H9 (cell line): ENCODE measurements at regions not wholly inside any gene's neighbourhood (a gene's known extent, or its start where the extent isn't known, plus 50 kb on each side); places are given as distances from the start of the nearest gene placed in this dataset.

Experiments
- DNase-seq: peaks from one replicate; pipeline ENCODE4 v3.0.0-alpha.2; 2017
- H2AFZ ChIP-seq: one replicate; pipeline ENCODE4 v1.6.1; 2013; ENCODE audit warnings: mild to moderate bottlenecking, low read length, control low read depth, moderate library complexity
- H2AK5ac ChIP-seq: 2 replicates; pipeline ENCODE4 v1.6.1; 2013; ENCODE audit warnings: low read length, control low read depth, mixed read lengths; ENCODE audit not compliant: insufficient read length
- H2BK120ac ChIP-seq: one replicate; pipeline ENCODE4 v1.6.1; 2013; ENCODE audit warnings: low read depth, mild to moderate bottlenecking, low read length, control low read depth, inconsistent platforms; ENCODE audit not compliant: poor library complexity, severe bottlenecking
- H2BK12ac ChIP-seq: 2 replicates; pipeline ENCODE4 v1.6.1; 2013; ENCODE audit warnings: low read length, control low read depth, mixed read lengths, low read depth; ENCODE audit not compliant: insufficient read length
- H2BK15ac ChIP-seq: 2 replicates; pipeline ENCODE4 v1.6.1; 2013; ENCODE audit warnings: low read depth, low read length, control low read depth
- H2BK20ac ChIP-seq: one replicate; pipeline ENCODE4 v1.6.1; 2013; ENCODE audit warnings: low read depth, mild to moderate bottlenecking, low read length, control low read depth, inconsistent platforms; ENCODE audit not compliant: poor library complexity, severe bottlenecking
- H2BK5ac ChIP-seq: 2 replicates; pipeline ENCODE4 v1.6.1; 2013; ENCODE audit warnings: low read length, control low read depth, mixed read lengths; ENCODE audit not compliant: insufficient read length
- H3K14ac ChIP-seq: 2 replicates; pipeline ENCODE4 v1.6.1; 2013; ENCODE audit warnings: low read length, control low read depth; ENCODE audit not compliant: insufficient read depth
- H3K18ac ChIP-seq: 2 replicates; pipeline ENCODE4 v1.6.1; 2013; ENCODE audit warnings: low read depth, mild to moderate bottlenecking, mixed read lengths, low read length, control low read depth; ENCODE audit not compliant: insufficient read length
- H3K23ac ChIP-seq: 2 replicates; pipeline ENCODE4 v1.6.1; 2013; ENCODE audit warnings: low read length, control low read depth, mixed read lengths, low read depth; ENCODE audit not compliant: insufficient read length
- H3K23me2 ChIP-seq: 2 replicates; pipeline ENCODE4 v1.6.1; 2013; ENCODE audit warnings: low read depth, mild to moderate bottlenecking, mixed read lengths, low read length, control low read depth; ENCODE audit not compliant: insufficient read length, poor library complexity, severe bottlenecking
- H3K27ac ChIP-seq: 2 replicates; pipeline ENCODE4 v1.5.1; 2013; ENCODE audit warnings: low read length, control low read depth, mixed read lengths, low read depth; ENCODE audit not compliant: insufficient read length
- H3K27me3 ChIP-seq: 2 replicates; pipeline ENCODE4 v1.6.1; 2013; ENCODE audit warnings: low read length, control low read depth, inconsistent platforms; ENCODE audit not compliant: insufficient read depth
- H3K4ac ChIP-seq: 2 replicates; pipeline ENCODE4 v1.6.1; 2013; ENCODE audit warnings: low read depth, mild to moderate bottlenecking, control low read depth, inconsistent platforms, low read length, moderate library complexity
- H3K4me1 ChIP-seq: 2 replicates; pipeline ENCODE4 v1.6.1; 2013; ENCODE audit warnings: low read length, control low read depth, inconsistent platforms; ENCODE audit not compliant: insufficient read depth
- H3K4me2 ChIP-seq: 2 replicates; pipeline ENCODE4 v1.6.1; 2013; ENCODE audit warnings: low read length, control low read depth, mixed read lengths; ENCODE audit not compliant: insufficient read length, insufficient read depth
- H3K56ac ChIP-seq: 2 replicates; pipeline ENCODE4 v1.6.1; 2013; ENCODE audit warnings: low read depth, mild to moderate bottlenecking, mixed read lengths, low read length, control low read depth; ENCODE audit not compliant: insufficient read length
- H3K79me1 ChIP-seq: 2 replicates; pipeline ENCODE4 v1.6.1; 2013; ENCODE audit warnings: low read depth, mild to moderate bottlenecking, moderate library complexity, low read length, control low read depth, inconsistent platforms; ENCODE audit not compliant: insufficient read depth, poor library complexity, severe bottlenecking
- H3K79me2 ChIP-seq: 2 replicates; pipeline ENCODE4 v1.6.1; 2013; ENCODE audit warnings: low read length, control low read depth, inconsistent platforms; ENCODE audit not compliant: insufficient read depth
- H3K9ac ChIP-seq: 2 replicates; pipeline ENCODE4 v1.6.1; 2013; ENCODE audit warnings: low read length, control low read depth, mixed read lengths; ENCODE audit not compliant: insufficient read length; ENCODE audit errors: extremely low read depth
- H3K9me3 ChIP-seq: one replicate; pipeline ENCODE4 v1.6.1; 2013; ENCODE audit warnings: low read depth, low read length, inconsistent platforms; ENCODE audit not compliant: control insufficient read depth
- H3T11ph ChIP-seq: one replicate; pipeline ENCODE4 v1.6.1; 2013; ENCODE audit warnings: mild to moderate bottlenecking, low read length, control low read depth, inconsistent platforms
- H4K20me1 ChIP-seq: one replicate; pipeline ENCODE4 v1.6.1; 2013; ENCODE audit not compliant: control insufficient read depth, insufficient read length, insufficient read depth
- H4K5ac ChIP-seq: 2 replicates; pipeline ENCODE4 v1.6.1; 2013; ENCODE audit warnings: low read depth, mild to moderate bottlenecking, mixed read lengths, low read length, control low read depth; ENCODE audit not compliant: insufficient read length
- H4K8ac ChIP-seq: replicated peaks from 2 replicates; pipeline ENCODE4 v1.6.1; 2013; ENCODE audit warnings: low read length, control low read depth, mixed read lengths, low read depth; ENCODE audit not compliant: insufficient read length
- H4K91ac ChIP-seq: 2 replicates; pipeline ENCODE4 v1.6.1; 2013; ENCODE audit warnings: low read depth, mild to moderate bottlenecking, moderate library complexity, mixed read lengths, low read length, control low read depth; ENCODE audit not compliant: insufficient read length
- H3K27ac Mint-ChIP-seq, 3 experiments: 2 replicates in 2 of 3; 3 replicates in 1 of 3; pipeline ENCODE4 v1.8.0; 2020 to 2021; ENCODE audit warnings: mixed read lengths in 3 of 3, mild to moderate bottlenecking in 1 of 3, moderate library complexity in 1 of 3
- H3K27me3 Mint-ChIP-seq: 2 replicates; pipeline ENCODE4 v1.8.0; 2021; ENCODE audit warnings: low read depth, mild to moderate bottlenecking, moderate library complexity, mixed read lengths
- H3K36me3 Mint-ChIP-seq, 3 experiments: 2 replicates in 2 of 3; 3 replicates in 1 of 3; pipeline ENCODE4 v1.8.0; 2020 to 2021; ENCODE audit warnings: low read depth in 3 of 3, mixed read lengths in 3 of 3; ENCODE audit not compliant: insufficient read depth in 1 of 3
- H3K4me1 Mint-ChIP-seq, 2 experiments: 2 replicates each; pipeline ENCODE4 v1.8.0; 2020; ENCODE audit warnings: mixed read lengths in 2 of 2
- H3K4me3 Mint-ChIP-seq, 2 experiments: 2 replicates in 1 of 2; 3 replicates in 1 of 2; pipeline ENCODE4 v1.8.0; 2020 to 2021; ENCODE audit warnings: mild to moderate bottlenecking in 2 of 2, mixed read lengths in 2 of 2, moderate library complexity in 1 of 2
- H3K9me3 Mint-ChIP-seq, 2 experiments: 2 replicates in 1 of 2; 3 replicates in 1 of 2; pipeline ENCODE4 v1.8.0; 2020; ENCODE audit warnings: mild to moderate bottlenecking in 2 of 2, mixed read lengths in 2 of 2, moderate library complexity in 1 of 2
- WGBS: extraction: QIAGEN DNeasy Blood & Tissue Kit; methylation state at CpG from one replicate; pipeline ENCODE4 v1.1.7; 2013; ENCODE audit warnings: missing lambda C conversion rate, low lambda C conversion rate, mixed read lengths; ENCODE audit not compliant: insufficient read length; ENCODE audit errors: extremely low coverage; 5-methylcytosine and 5-hydroxymethylcytosine counted together
- TF ChIP-seq, protein P1 (sequence below): fragments of 200-600 bp; sonication (generic); conservative IDR thresholded peaks from 3 replicates; pipeline ENCODE4 v1.8.0; 2021; ENCODE audit warnings: antibody characterized with exemption, mild to moderate bottlenecking

DNA sequence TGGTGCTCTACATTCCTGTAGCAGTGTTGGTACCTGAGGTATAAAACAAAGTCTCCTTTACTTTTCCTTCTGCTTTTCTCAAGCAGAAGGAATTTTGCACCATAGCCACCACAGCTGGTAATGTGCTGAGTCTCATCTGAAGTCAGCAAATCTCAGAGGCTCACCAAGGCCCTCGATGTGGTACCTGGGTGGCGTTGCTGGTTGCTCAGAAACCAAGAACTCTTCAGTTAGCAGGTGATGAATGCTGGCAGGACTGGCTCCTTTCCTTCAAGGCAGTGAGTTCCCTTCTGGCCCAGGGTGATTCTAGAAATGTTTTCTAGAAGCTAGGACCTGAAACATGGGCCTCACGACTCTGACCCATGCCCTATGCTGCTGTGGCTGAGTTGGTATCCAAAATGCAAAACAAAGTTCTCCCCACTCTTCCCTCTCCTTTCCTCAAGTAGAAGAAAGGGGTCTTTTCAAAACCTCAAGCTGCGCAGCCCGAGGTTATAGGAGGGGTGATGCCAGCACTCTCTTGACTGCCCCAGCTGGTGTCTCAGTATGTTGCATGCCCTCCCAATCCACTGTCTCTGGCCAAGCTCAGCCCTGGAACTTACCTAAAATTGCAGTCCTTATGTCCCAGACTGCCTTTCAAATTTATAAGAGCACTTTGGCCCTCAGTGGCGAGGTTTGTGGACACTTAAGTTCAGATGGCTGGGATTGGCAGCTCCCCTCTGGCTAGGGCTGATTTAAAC lies 592.3 kb downstream of the FRK start:
- no peak overlapping the region for H3K27ac ChIP-seq
- Mint-ChIP-seq H3K36me3 (peaks cover 0 to 17% (median 8%) of the 10 kb centered on the region in 3 experiments; a peak in 4 of 7 replicates), H3K27ac (peak overlapping the region in 1 of 3 experiments; percentile 77; a peak in 1 of 7 replicates), H3K9me3 (peaks cover 7% of the 10 kb centered on the region in 2 experiments; a peak in 4 of 5 replicates), H3K4me1 (peaks cover 4 to 12% of the 10 kb centered on the region in 2 experiments), H3K27me3 (no peaks in the 10 kb centered on the region), H3K4me3 (no peak overlapping the region)
- DNase-seq = no peak
- no peak overlapping the region for H3T11ph ChIP-seq
- no peak overlapping the region for H2BK15ac ChIP-seq
- no peak overlapping the region for H4K8ac ChIP-seq
- no peak overlapping the region for H2BK20ac ChIP-seq
- no peak overlapping the region for H3K18ac ChIP-seq
- no peak overlapping the region for H3K14ac ChIP-seq
- no CpG with 5 or more reads among the region's 6 CpGs for WGBS
- H3K9ac ChIP-seq = no peak overlapping the region
- H3K4me2 ChIP-seq = no peak overlapping the region
- no peak overlapping the region for H2BK12ac ChIP-seq
- no peak overlapping the region for H3K56ac ChIP-seq
- no peak overlapping the region for H3K4ac ChIP-seq
- H2BK120ac ChIP-seq = no peak overlapping the region
- no peak overlapping the region for H2AK5ac ChIP-seq
- no peaks in the 10 kb centered on the region for H3K79me2 ChIP-seq
- H3K9me3 ChIP-seq = no peaks in the 10 kb centered on the region
- H4K5ac ChIP-seq = no peak overlapping the region
- H3K23me2 ChIP-seq = no peaks in the 10 kb centered on the region
- H4K91ac ChIP-seq = no peak overlapping the region
- H3K23ac ChIP-seq = no peak overlapping the region
- H2BK5ac ChIP-seq = no peak overlapping the region
- no peaks in the 10 kb centered on the region; the same call in 1 of the 2 replicates for H3K4me1 ChIP-seq
- no peak overlapping the region for H2AFZ ChIP-seq
- no peaks in the 10 kb centered on the region for H3K79me1 ChIP-seq
- TF ChIP-seq, protein P1, sequence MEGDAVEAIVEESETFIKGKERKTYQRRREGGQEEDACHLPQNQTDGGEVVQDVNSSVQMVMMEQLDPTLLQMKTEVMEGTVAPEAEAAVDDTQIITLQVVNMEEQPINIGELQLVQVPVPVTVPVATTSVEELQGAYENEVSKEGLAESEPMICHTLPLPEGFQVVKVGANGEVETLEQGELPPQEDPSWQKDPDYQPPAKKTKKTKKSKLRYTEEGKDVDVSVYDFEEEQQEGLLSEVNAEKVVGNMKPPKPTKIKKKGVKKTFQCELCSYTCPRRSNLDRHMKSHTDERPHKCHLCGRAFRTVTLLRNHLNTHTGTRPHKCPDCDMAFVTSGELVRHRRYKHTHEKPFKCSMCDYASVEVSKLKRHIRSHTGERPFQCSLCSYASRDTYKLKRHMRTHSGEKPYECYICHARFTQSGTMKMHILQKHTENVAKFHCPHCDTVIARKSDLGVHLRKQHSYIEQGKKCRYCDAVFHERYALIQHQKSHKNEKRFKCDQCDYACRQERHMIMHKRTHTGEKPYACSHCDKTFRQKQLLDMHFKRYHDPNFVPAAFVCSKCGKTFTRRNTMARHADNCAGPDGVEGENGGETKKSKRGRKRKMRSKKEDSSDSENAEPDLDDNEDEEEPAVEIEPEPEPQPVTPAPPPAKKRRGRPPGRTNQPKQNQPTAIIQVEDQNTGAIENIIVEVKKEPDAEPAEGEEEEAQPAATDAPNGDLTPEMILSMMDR = no peak; the same call in 2 of the 3 replicates
- no peaks in the 10 kb centered on the region for H4K20me1 ChIP-seq
- H3K27me3 ChIP-seq = no peaks in the 10 kb centered on the region
